ENCODE measurements at regions not wholly inside any gene's neighbourhood (a gene's known extent, or its start where the extent isn't known, plus 50 kb on each side); places are given as distances from the start of the nearest gene placed in this dataset.

DNA sequence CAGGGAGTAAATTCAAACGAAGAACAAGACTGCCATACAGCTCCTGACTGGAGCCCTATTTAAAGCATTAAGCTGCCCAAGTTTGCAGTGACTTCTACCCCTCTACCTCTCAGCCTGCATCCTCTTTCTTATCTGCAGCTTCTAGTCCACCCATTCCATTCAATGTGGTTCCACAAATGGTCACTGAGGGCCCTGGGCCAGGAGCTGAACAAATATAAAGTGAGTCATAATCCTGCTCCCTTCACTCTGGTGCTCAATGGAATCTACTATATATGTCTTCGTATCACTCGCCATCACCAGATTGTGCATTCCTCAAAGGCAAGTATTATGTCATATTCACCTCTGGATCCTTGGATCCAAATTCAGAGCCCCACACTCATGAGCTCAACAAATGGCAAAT is 398.7 kb downstream of the BRINP2 start:
- TF ChIP-seq, protein P1, sequence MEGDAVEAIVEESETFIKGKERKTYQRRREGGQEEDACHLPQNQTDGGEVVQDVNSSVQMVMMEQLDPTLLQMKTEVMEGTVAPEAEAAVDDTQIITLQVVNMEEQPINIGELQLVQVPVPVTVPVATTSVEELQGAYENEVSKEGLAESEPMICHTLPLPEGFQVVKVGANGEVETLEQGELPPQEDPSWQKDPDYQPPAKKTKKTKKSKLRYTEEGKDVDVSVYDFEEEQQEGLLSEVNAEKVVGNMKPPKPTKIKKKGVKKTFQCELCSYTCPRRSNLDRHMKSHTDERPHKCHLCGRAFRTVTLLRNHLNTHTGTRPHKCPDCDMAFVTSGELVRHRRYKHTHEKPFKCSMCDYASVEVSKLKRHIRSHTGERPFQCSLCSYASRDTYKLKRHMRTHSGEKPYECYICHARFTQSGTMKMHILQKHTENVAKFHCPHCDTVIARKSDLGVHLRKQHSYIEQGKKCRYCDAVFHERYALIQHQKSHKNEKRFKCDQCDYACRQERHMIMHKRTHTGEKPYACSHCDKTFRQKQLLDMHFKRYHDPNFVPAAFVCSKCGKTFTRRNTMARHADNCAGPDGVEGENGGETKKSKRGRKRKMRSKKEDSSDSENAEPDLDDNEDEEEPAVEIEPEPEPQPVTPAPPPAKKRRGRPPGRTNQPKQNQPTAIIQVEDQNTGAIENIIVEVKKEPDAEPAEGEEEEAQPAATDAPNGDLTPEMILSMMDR (conservative IDR thresholded peaks at IDR 0.05; ENCODE audit: low read length): no peak
- no peak for TF ChIP-seq EZH2phosphoT487 (IDR thresholded peaks at IDR 0.05; ENCODE audit: borderline replicate concordance)
